IMR-90 (cell line): ENCODE measurements at regions not wholly inside any gene's neighbourhood (a gene's known extent, or its start where the extent isn't known, plus 50 kb on each side); places are given as distances from the start of the nearest gene placed in this dataset.

Source experiments
- ATAC-seq: fragments of 200-7000 bp; cut with Tn5 transposase; 2 replicates; pipeline ENCODE4 v1.9.1; 2020; ENCODE audit warnings: low read depth, mild to moderate bottlenecking, moderate library complexity
- BruUV-seq: library from RNA; stranded (reverse); fragments of 400-500 nt; replicated peaks from 2 replicates; lab custom pipeline; 2021; lab: Mats Ljungman, UMichigan
- CTCF ChIA-PET: fragments of 300-600 bp; formaldehyde crosslinking; extraction: SDS; loops from one replicate; lab custom pipeline; 2021; ENCODE audit warnings: antibody characterized with exemption; lab: Yijun Ruan, JAX
- POLR2A ChIA-PET: fragments of 300-600 bp; sonication (Branson Sonifier 250); formaldehyde crosslinking; loops from one replicate; lab custom pipeline; 2022; ENCODE audit warnings: antibody characterized with exemption; ENCODE audit not compliant: unreplicated experiment; lab: Charles Lee
- DNase-seq: peaks from one replicate; pipeline ENCODE4 v3.0.0; 2013
- H2AFZ ChIP-seq: replicated peaks from 2 replicates; pipeline ENCODE3; 2013; ENCODE audit warnings: low read length, mild to moderate bottlenecking; ENCODE audit not compliant: poor library complexity
- H2AK5ac ChIP-seq: 2 replicates; pipeline ENCODE4 v1.6.1; 2013; ENCODE audit warnings: low read depth, low read length, inconsistent platforms
- H2AK9ac ChIP-seq: replicated peaks from 2 replicates; pipeline ENCODE3; 2013; ENCODE audit warnings: mild to moderate bottlenecking, low read depth, low read length, moderate library complexity; ENCODE audit not compliant: poor library complexity
- H2BK120ac ChIP-seq: 2 replicates; pipeline ENCODE4 v1.6.1; 2013; ENCODE audit warnings: low read depth, low read length, inconsistent platforms
- H2BK15ac ChIP-seq: 3 replicates; pipeline ENCODE4 v1.6.1; 2013; ENCODE audit warnings: low read depth, low read length, inconsistent platforms
- H2BK20ac ChIP-seq: 2 replicates; pipeline ENCODE4 v1.6.1; 2013; ENCODE audit warnings: low read depth, mild to moderate bottlenecking, inconsistent platforms, low read length, moderate library complexity
- H2BK5ac ChIP-seq: 2 replicates; pipeline ENCODE4 v1.6.1; 2013; ENCODE audit warnings: mild to moderate bottlenecking, low read depth, low read length, inconsistent platforms; ENCODE audit not compliant: poor library complexity, severe bottlenecking
- H3K14ac ChIP-seq: replicated peaks from 2 replicates; pipeline ENCODE4 v1.6.1; 2013; ENCODE audit warnings: low read depth, low read length, inconsistent platforms
- H3K18ac ChIP-seq: 2 replicates; pipeline ENCODE4 v1.6.1; 2013; ENCODE audit warnings: low read depth, low read length, control low read depth
- H3K23ac ChIP-seq: 2 replicates; pipeline ENCODE4 v1.6.1; 2013; ENCODE audit warnings: low read depth, low read length, inconsistent platforms
- H3K27ac ChIP-seq: 2 replicates; pipeline ENCODE4 v1.5.1; 2013; ENCODE audit warnings: mild to moderate bottlenecking, control low read depth, low read length; ENCODE audit not compliant: insufficient read depth
- H3K27me3 ChIP-seq: 2 replicates; pipeline ENCODE4 v1.6.1; 2013; ENCODE audit warnings: low read length; ENCODE audit not compliant: control insufficient read depth, insufficient read depth
- H3K36me3 ChIP-seq: 2 replicates; pipeline ENCODE4 v1.6.1; 2013; ENCODE audit warnings: low read length, mixed read lengths; ENCODE audit not compliant: control insufficient read depth, insufficient read depth
- H3K4ac ChIP-seq: 2 replicates; pipeline ENCODE4 v1.6.1; 2013; ENCODE audit warnings: low read depth, low read length, inconsistent platforms
- H3K4me1 ChIP-seq: 2 replicates; pipeline ENCODE4 v1.6.1; 2013; ENCODE audit warnings: low read length, mixed read lengths; ENCODE audit not compliant: control insufficient read depth, insufficient read depth
- H3K4me2 ChIP-seq: 2 replicates; pipeline ENCODE4 v1.6.1; 2013; ENCODE audit warnings: low read depth, mild to moderate bottlenecking, control low read depth, low read length, moderate library complexity
- H3K4me3 ChIP-seq: 2 replicates; pipeline ENCODE4 v1.5.1; 2013; ENCODE audit warnings: low read depth, mild to moderate bottlenecking, control low read depth, low read length, moderate library complexity; ENCODE audit not compliant: insufficient read depth
- H3K56ac ChIP-seq: 2 replicates; pipeline ENCODE4 v1.6.1; 2013; ENCODE audit warnings: low read length, inconsistent platforms; ENCODE audit not compliant: insufficient read depth; ENCODE audit errors: extremely low read depth
- H3K79me1 ChIP-seq, 2 experiments: 2 replicates each; pipeline ENCODE4 v1.6.1; 2013; ENCODE audit warnings: low read length in 2 of 2, inconsistent platforms in 1 of 2, low read depth in 1 of 2
- H3K9ac ChIP-seq: 2 replicates; pipeline ENCODE4 v1.6.1; 2013; ENCODE audit warnings: low read depth, low read length, control low read depth
- H3K9me1 ChIP-seq: 2 replicates; pipeline ENCODE4 v1.6.1; 2013; ENCODE audit warnings: low read length, inconsistent platforms; ENCODE audit not compliant: insufficient read depth
- H3K9me3 ChIP-seq: 2 replicates; pipeline ENCODE4 v1.6.1; 2013; ENCODE audit warnings: low read length; ENCODE audit not compliant: control insufficient read depth, insufficient read depth
- H4K20me1 ChIP-seq: 2 replicates; pipeline ENCODE4 v1.6.1; 2013; ENCODE audit warnings: low read length, inconsistent platforms; ENCODE audit not compliant: insufficient read depth
- H4K5ac ChIP-seq: 2 replicates; pipeline ENCODE4 v1.6.1; 2013; ENCODE audit warnings: mild to moderate bottlenecking, low read depth, low read length, control low read depth
- H4K8ac ChIP-seq, 2 experiments: 2 replicates each; pipeline ENCODE4 v1.6.1; 2013; ENCODE audit warnings: low read depth in 2 of 2, low read length in 2 of 2, control low read depth in 1 of 2, inconsistent platforms in 1 of 2
- H4K91ac ChIP-seq: 2 replicates; pipeline ENCODE4 v1.6.1; 2013; ENCODE audit warnings: low read depth, low read length, inconsistent platforms; ENCODE audit not compliant: insufficient read depth
- BHLHE40 ChIP-seq: fragments of 150-350 bp; IDR thresholded peaks from 2 replicates; pipeline ENCODE4 v1.6.1; 2016; ENCODE audit warnings: mild to moderate bottlenecking, low read depth, low read length
- CEBPB ChIP-seq: IDR thresholded peaks from 2 replicates; pipeline ENCODE4 v1.6.1; 2012; ENCODE audit warnings: low read depth, low read length, improper control_type of control experiment
- CHD1 ChIP-seq: IDR thresholded peaks from 2 replicates; pipeline ENCODE4 v1.6.1; 2012; ENCODE audit warnings: low read depth, low read length, improper control_type of control experiment
- FOS ChIP-seq: fragments of 150-350 bp; IDR thresholded peaks from 2 replicates; pipeline ENCODE4 v1.6.1; 2016; ENCODE audit warnings: low read depth, low read length
- MAFK ChIP-seq: IDR thresholded peaks from 2 replicates; pipeline ENCODE4 v1.6.1; 2012; ENCODE audit warnings: low read depth, low read length, improper control_type of control experiment
- MAZ ChIP-seq: IDR thresholded peaks from 2 replicates; pipeline ENCODE4 v1.6.1; 2012; ENCODE audit warnings: low read depth, mild to moderate bottlenecking, low read length, improper control_type of control experiment, moderate library complexity, borderline replicate concordance
- MXI1 ChIP-seq: IDR thresholded peaks from 2 replicates; pipeline ENCODE4 v1.6.1; 2012; ENCODE audit warnings: low read depth, mild to moderate bottlenecking, low read length, moderate library complexity, borderline replicate concordance
- NFE2L2 ChIP-seq: fragments of 150-350 bp; IDR thresholded peaks from 2 replicates; pipeline ENCODE4 v1.6.1; 2016; ENCODE audit warnings: low read depth, mild to moderate bottlenecking, low read length
- POLR2A ChIP-seq: IDR thresholded peaks from 2 replicates; pipeline ENCODE4 v1.6.1; 2012; ENCODE audit warnings: mild to moderate bottlenecking, low read depth, low read length
- RAD21 ChIP-seq: IDR thresholded peaks from 2 replicates; pipeline ENCODE4 v1.6.1; 2012; ENCODE audit warnings: low read length, improper control_type of control experiment
- RCOR1 ChIP-seq: IDR thresholded peaks from 2 replicates; pipeline ENCODE4 v1.6.1; 2012; ENCODE audit warnings: mild to moderate bottlenecking, low read length, improper control_type of control experiment; ENCODE audit not compliant: insufficient replicate concordance
- RFX5 ChIP-seq: IDR thresholded peaks from 2 replicates; pipeline ENCODE4 v1.8.0; 2012; ENCODE audit warnings: low read depth, mild to moderate bottlenecking, low read length, moderate library complexity
- SMC3 ChIP-seq: fragments of 150-350 bp; IDR thresholded peaks from 2 replicates; pipeline ENCODE4 v1.6.1; 2016; ENCODE audit warnings: low read depth, mild to moderate bottlenecking, antibody characterized with exemption, low read length, moderate library complexity
- WGBS, 2 experiments: methylation state at CpG; one replicate each; pipeline versions ENCODE4 v1.1.5 to v1.1.7; 2013; ENCODE audit warnings: missing lambda C conversion rate in 2 of 2; ENCODE audit not compliant: insufficient read length in 1 of 2; ENCODE audit errors: extremely low coverage in 2 of 2; 5-methylcytosine and 5-hydroxymethylcytosine counted together
- dilution Hi-C: fragments of 300-500 bp; cut with HindIII; formaldehyde crosslinking; loops from one replicate; pipeline ENCODE4 v1.14.3; 2018; ENCODE audit warnings: low sequenced_read_pairs; ENCODE audit not compliant: unreplicated experiment
- in situ Hi-C: fragments of 300-500 bp; cut with MboI; formaldehyde crosslinking; loops from 3 replicates; pipeline ENCODE4 v1.14.3; 2019; ENCODE audit warnings: low sequenced_read_pairs, inconsistent platforms, mixed read lengths
- intact Hi-C: fragments of 100-400 bp; cut with micrococcal nuclease; formaldehyde crosslinking; loops from 2 replicates; pipeline ENCODE4 v1.10.0; 2022
- TF ChIP-seq, protein P1 (sequence below): fragments of 150-350 bp; IDR thresholded peaks from 2 replicates; pipeline ENCODE4 v1.6.1; 2017; ENCODE audit warnings: mild to moderate bottlenecking, antibody characterized with exemption, low read length, low read depth
- TF ChIP-seq, protein P2 (sequence below): fragments of 150-350 bp; IDR thresholded peaks from 2 replicates; pipeline ENCODE4 v1.6.1; 2016; ENCODE audit warnings: low read depth, mild to moderate bottlenecking, low read length, moderate library complexity, borderline replicate concordance
- TF ChIP-seq, protein P3 (sequence below): conservative IDR thresholded peaks from 2 replicates; pipeline ENCODE4 v1.5.1; 2012; ENCODE audit warnings: mild to moderate bottlenecking, low read depth, low read length, improper control_type of control experiment

DNA sequence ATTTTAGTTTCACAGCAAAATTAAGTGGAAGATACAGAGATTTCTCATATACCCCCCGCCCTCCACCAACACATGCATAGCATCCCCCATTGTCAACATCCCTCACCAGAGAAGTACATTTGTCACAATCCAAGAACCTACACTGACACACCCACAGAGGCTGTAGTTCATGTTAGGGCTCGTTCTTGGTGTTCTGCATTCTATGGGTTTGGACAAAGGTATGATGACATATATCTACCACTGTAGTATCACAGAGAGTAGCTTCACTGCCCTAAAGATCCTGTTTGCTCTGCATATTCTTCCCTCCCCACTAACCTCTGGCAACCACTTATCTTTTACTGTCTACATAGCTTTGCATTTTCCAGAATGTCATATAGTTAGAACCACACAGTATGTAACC is 444.6 kb upstream of the DCN start:
- intact Hi-C loops: no loop called here
- TF ChIP-seq CEBPB: no peak
- TF ChIP-seq SMC3: no peak
- TF ChIP-seq RAD21: no peak
- TF ChIP-seq CHD1: no peak
- TF ChIP-seq, protein P1, sequence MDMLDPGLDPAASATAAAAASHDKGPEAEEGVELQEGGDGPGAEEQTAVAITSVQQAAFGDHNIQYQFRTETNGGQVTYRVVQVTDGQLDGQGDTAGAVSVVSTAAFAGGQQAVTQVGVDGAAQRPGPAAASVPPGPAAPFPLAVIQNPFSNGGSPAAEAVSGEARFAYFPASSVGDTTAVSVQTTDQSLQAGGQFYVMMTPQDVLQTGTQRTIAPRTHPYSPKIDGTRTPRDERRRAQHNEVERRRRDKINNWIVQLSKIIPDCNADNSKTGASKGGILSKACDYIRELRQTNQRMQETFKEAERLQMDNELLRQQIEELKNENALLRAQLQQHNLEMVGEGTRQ: no peak
- TF ChIP-seq, protein P2, sequence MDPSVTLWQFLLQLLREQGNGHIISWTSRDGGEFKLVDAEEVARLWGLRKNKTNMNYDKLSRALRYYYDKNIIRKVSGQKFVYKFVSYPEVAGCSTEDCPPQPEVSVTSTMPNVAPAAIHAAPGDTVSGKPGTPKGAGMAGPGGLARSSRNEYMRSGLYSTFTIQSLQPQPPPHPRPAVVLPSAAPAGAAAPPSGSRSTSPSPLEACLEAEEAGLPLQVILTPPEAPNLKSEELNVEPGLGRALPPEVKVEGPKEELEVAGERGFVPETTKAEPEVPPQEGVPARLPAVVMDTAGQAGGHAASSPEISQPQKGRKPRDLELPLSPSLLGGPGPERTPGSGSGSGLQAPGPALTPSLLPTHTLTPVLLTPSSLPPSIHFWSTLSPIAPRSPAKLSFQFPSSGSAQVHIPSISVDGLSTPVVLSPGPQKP: no peak
- no peak for TF ChIP-seq MAZ
- TF ChIP-seq RCOR1: no peak
- TF ChIP-seq RFX5: no peak
- TF ChIP-seq, protein P3, sequence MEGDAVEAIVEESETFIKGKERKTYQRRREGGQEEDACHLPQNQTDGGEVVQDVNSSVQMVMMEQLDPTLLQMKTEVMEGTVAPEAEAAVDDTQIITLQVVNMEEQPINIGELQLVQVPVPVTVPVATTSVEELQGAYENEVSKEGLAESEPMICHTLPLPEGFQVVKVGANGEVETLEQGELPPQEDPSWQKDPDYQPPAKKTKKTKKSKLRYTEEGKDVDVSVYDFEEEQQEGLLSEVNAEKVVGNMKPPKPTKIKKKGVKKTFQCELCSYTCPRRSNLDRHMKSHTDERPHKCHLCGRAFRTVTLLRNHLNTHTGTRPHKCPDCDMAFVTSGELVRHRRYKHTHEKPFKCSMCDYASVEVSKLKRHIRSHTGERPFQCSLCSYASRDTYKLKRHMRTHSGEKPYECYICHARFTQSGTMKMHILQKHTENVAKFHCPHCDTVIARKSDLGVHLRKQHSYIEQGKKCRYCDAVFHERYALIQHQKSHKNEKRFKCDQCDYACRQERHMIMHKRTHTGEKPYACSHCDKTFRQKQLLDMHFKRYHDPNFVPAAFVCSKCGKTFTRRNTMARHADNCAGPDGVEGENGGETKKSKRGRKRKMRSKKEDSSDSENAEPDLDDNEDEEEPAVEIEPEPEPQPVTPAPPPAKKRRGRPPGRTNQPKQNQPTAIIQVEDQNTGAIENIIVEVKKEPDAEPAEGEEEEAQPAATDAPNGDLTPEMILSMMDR: no peak
- TF ChIP-seq MAFK: no peak
- TF ChIP-seq NFE2L2: no peak
- no peak for TF ChIP-seq MXI1
- no peak for TF ChIP-seq POLR2A
- TF ChIP-seq FOS: no peak
- TF ChIP-seq BHLHE40: no peak
- no peak overlapping the region for H3K9ac ChIP-seq
- no peaks in the 10 kb centered on the region for H3K9me3 ChIP-seq
- no peaks in the 10 kb centered on the region; the same call in 1 of the 2 replicates for H3K27me3 ChIP-seq
- no TSS peak for BruUV-seq
- no peaks in the 10 kb centered on the region for H3K36me3 ChIP-seq
- H3K4me1 ChIP-seq: no peaks in the 10 kb centered on the region
- H3K23ac ChIP-seq: no peak overlapping the region
- H3K18ac ChIP-seq: no peak overlapping the region
- no peak for DNase-seq
- H2BK15ac ChIP-seq: no peak overlapping the region
- no peak overlapping the region for H2BK120ac ChIP-seq
- no CpG with 5 or more reads among the region's 2 CpGs for WGBS, 2 experiments
- no peak for ATAC-seq
- no peak overlapping the region for H3K4ac ChIP-seq
- H3K56ac ChIP-seq: no peak overlapping the region
- H4K5ac ChIP-seq: no peak overlapping the region
- no peaks in the 10 kb centered on the region for H3K79me1 ChIP-seq
- H3K9me1 ChIP-seq: no peaks in the 10 kb centered on the region
- H2AK9ac ChIP-seq: no peak overlapping the region
- no peak overlapping the region for H2AK5ac ChIP-seq
- H2BK20ac ChIP-seq: no peak overlapping the region
- no peak overlapping the region for H2BK5ac ChIP-seq
- no peak overlapping the region for H3K14ac ChIP-seq
- in situ Hi-C loops: no loop called here
- dilution Hi-C loops: no loop called here
- POLR2A ChIA-PET: no interaction called here
- H2AFZ ChIP-seq: no peak overlapping the region
- H3K4me2 ChIP-seq: no peak overlapping the region
- no peak overlapping the region for H3K4me3 ChIP-seq
- no peak overlapping the region for H4K8ac ChIP-seq
- H4K91ac ChIP-seq: no peak overlapping the region
- H4K20me1 ChIP-seq: no peaks in the 10 kb centered on the region
- CTCF ChIA-PET: interaction anchor here (0.6 kb wide), 1 partner anchor 50 kb away, joined by 3 read pairs; no protein-coding TSS in a partner anchor
- no peak overlapping the region for H3K27ac ChIP-seq
